OCI-LY3 (cell line): ENCODE measurements at regions not wholly inside any gene's neighbourhood (a gene's known extent, or its start where the extent isn't known, plus 50 kb on each side); places are given as distances from the start of the nearest gene placed in this dataset.

Experiments
- EZH2phosphoT487 ChIP-seq: fragments of 200-600 bp; shearing (Covaris generic); IDR thresholded peaks from 2 replicates; pipeline ENCODE4 v1.6.1; 2018; ENCODE audit warnings: antibody characterized with exemption, mixed run types, low read depth
- TF ChIP-seq, protein P1 (sequence below): fragments of 200-600, 300-600 bp; sonication (generic); IDR thresholded peaks from 2 replicates; pipeline ENCODE4 v1.5.1; 2014; ENCODE audit warnings: antibody characterized with exemption, low read length, low read depth

DNA sequence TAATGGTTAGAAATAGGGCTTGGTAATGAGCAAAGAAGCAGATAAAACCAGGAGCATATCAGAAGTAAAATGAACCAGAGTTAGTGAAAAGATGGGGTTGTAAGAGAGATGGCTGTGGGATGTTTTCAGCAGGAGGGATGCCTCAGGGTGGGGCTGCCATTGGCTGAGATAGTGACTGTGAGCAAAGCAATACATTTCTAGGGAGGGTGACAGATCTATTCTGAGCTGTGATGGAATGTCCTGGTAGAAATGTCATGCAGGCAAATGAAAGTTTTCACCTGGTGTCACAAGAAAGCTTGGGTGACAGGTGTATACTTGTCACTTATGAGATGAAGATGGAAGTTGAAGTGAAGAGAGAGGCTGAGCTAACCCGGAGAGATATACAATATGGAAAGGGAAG, 435.9 kb downstream of the TNS3 start:
- TF ChIP-seq, protein P1, sequence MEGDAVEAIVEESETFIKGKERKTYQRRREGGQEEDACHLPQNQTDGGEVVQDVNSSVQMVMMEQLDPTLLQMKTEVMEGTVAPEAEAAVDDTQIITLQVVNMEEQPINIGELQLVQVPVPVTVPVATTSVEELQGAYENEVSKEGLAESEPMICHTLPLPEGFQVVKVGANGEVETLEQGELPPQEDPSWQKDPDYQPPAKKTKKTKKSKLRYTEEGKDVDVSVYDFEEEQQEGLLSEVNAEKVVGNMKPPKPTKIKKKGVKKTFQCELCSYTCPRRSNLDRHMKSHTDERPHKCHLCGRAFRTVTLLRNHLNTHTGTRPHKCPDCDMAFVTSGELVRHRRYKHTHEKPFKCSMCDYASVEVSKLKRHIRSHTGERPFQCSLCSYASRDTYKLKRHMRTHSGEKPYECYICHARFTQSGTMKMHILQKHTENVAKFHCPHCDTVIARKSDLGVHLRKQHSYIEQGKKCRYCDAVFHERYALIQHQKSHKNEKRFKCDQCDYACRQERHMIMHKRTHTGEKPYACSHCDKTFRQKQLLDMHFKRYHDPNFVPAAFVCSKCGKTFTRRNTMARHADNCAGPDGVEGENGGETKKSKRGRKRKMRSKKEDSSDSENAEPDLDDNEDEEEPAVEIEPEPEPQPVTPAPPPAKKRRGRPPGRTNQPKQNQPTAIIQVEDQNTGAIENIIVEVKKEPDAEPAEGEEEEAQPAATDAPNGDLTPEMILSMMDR, result no peak
- no peak for TF ChIP-seq EZH2phosphoT487
